H1 (cell line): ENCODE measurements at regions not wholly inside any gene's neighbourhood (a gene's known extent, or its start where the extent isn't known, plus 50 kb on each side); places are given as distances from the start of the nearest gene placed in this dataset.

ENCODE experiments used
- CTCF ChIA-PET: fragments of 300-600 bp; sonication (Branson Sonifier 250); formaldehyde crosslinking; loops from one replicate; lab custom pipeline; 2021; ENCODE audit not compliant: partially characterized antibody; lab: Charles Lee
- POLR2A ChIA-PET: fragments of 300-600 bp; sonication (Branson Sonifier 250); formaldehyde crosslinking; loops from one replicate; lab custom pipeline; 2021; ENCODE audit warnings: inconsistent platforms; ENCODE audit not compliant: partially characterized antibody; lab: Charles Lee
- DNase-seq, 2 experiments: peaks; one replicate each; pipeline versions ENCODE4 v3.0.0 to v3.0.0-alpha.2; 2010 to 2022; ENCODE audit warnings: low spot score in 2 of 2, low read depth in 1 of 2, mixed read lengths in 1 of 2
- FAIRE-seq: peaks from 2 replicates; lab custom pipeline; 2011; peaks lifted over from hg19 to GRCh38; lab: Jason Lieb, UNC
- H2AFZ ChIP-seq: 2 replicates; pipeline ENCODE4 v1.8.1; 2012; ENCODE audit warnings: low read length, inconsistent platforms
- H2AK5ac ChIP-seq: 2 replicates; pipeline ENCODE4 v1.6.1; 2013; ENCODE audit warnings: low read depth, low read length
- H2BK120ac ChIP-seq: replicated peaks from 2 replicates; pipeline ENCODE3; 2013; ENCODE audit warnings: low read depth, low read length, inconsistent platforms
- H2BK12ac ChIP-seq: 2 replicates; pipeline ENCODE4 v1.6.1; 2013; ENCODE audit warnings: low read depth, low read length
- H2BK15ac ChIP-seq: 2 replicates; pipeline ENCODE4 v1.6.1; 2013; ENCODE audit warnings: low read length
- H2BK20ac ChIP-seq: 2 replicates; pipeline ENCODE4 v1.6.1; 2013; ENCODE audit warnings: low read length
- H2BK5ac ChIP-seq: 2 replicates; pipeline ENCODE4 v1.6.1; 2013; ENCODE audit warnings: low read depth, low read length
- H3K14ac ChIP-seq: 2 replicates; pipeline ENCODE4 v1.6.1; 2013; ENCODE audit warnings: inconsistent platforms; ENCODE audit not compliant: insufficient read length
- H3K18ac ChIP-seq: 2 replicates; pipeline ENCODE4 v1.6.1; 2013; ENCODE audit warnings: low read length; ENCODE audit errors: extremely low read depth
- H3K23ac ChIP-seq: 2 replicates; pipeline ENCODE4 v1.6.1; 2013; ENCODE audit warnings: inconsistent platforms; ENCODE audit not compliant: insufficient read length
- H3K23me2 ChIP-seq: 2 replicates; pipeline ENCODE4 v1.6.1; 2013; ENCODE audit warnings: low read depth, low read length
- H3K27ac ChIP-seq: 2 replicates; pipeline ENCODE4 v1.6.1; 2011; ENCODE audit warnings: low read depth, low read length, inconsistent platforms
- H3K27me3 ChIP-seq, 4 experiments: replicated peaks in 1 of 4; 1 replicate in 1 of 4; 2 replicates in 3 of 4; pipeline versions ENCODE4 v1.6.1 to v1.8.1; 2011 to 2013; ENCODE audit warnings: low read length in 3 of 4, mild to moderate bottlenecking in 3 of 4, inconsistent platforms in 2 of 4, mixed read lengths in 2 of 4, moderate library complexity in 1 of 4; ENCODE audit not compliant: control insufficient read depth in 3 of 4, insufficient read depth in 3 of 4; ENCODE audit errors: extremely low read depth in 1 of 4
- H3K36me3 ChIP-seq, 4 experiments: 2 replicates each; pipeline versions ENCODE4 v1.6.1 to v1.8.1; 2011 to 2013; ENCODE audit warnings: mild to moderate bottlenecking in 4 of 4, low read length in 3 of 4, moderate library complexity in 2 of 4, control low read depth in 1 of 4, inconsistent platforms in 1 of 4; ENCODE audit not compliant: insufficient read depth in 4 of 4, control insufficient read depth in 2 of 4
- H3K4ac ChIP-seq: replicated peaks from 2 replicates; pipeline ENCODE3; 2013; ENCODE audit warnings: low read length, low read depth, mixed read lengths, inconsistent platforms; ENCODE audit not compliant: insufficient read length
- H3K4me1 ChIP-seq, 4 experiments: replicated peaks in 1 of 4; 1 replicate in 1 of 4; 2 replicates in 3 of 4; pipeline versions ENCODE4 v1.6.1 to v1.8.1; 2011 to 2013; ENCODE audit warnings: low read length in 3 of 4, inconsistent platforms in 2 of 4, mixed read lengths in 1 of 4; ENCODE audit not compliant: insufficient read depth in 4 of 4, control insufficient read depth in 3 of 4
- H3K4me2 ChIP-seq, 2 experiments: 2 replicates each; pipeline versions ENCODE4 v1.6.1 to v1.8.1; 2011 to 2013; ENCODE audit warnings: low read depth in 2 of 2, low read length in 2 of 2, control low read depth in 1 of 2, inconsistent platforms in 1 of 2, mild to moderate bottlenecking in 1 of 2; ENCODE audit not compliant: insufficient read depth in 1 of 2
- H3K4me3 ChIP-seq, 4 experiments: fragments of 200-600, 300-600 bp in 1 of 4; sonication (generic), shearing (Covaris generic), sonication (Bioruptor Twin) in 1 of 4; 2 replicates each; pipeline versions ENCODE4 v1.5.1 to v1.8.1; 2011 to 2016; ENCODE audit warnings: low read length in 4 of 4, low read depth in 3 of 4, control low read depth in 2 of 4, inconsistent platforms in 2 of 4, mild to moderate bottlenecking in 2 of 4, mixed read lengths in 1 of 4, moderate library complexity in 1 of 4; ENCODE audit not compliant: insufficient read depth in 2 of 4; ENCODE audit errors: extremely low read depth in 1 of 4
- H3K56ac ChIP-seq: replicated peaks from 2 replicates; pipeline ENCODE3; 2013; ENCODE audit warnings: low read depth, mild to moderate bottlenecking, mixed read lengths, low read length, inconsistent platforms; ENCODE audit not compliant: insufficient read length
- H3K79me1 ChIP-seq: 2 replicates; pipeline ENCODE4 v1.6.1; 2013; ENCODE audit warnings: low read depth, low read length, control low read depth
- H3K79me2 ChIP-seq, 2 experiments: 2 replicates each; pipeline versions ENCODE4 v1.6.1 to v1.8.1; 2012 to 2013; ENCODE audit warnings: low read length in 2 of 2, mild to moderate bottlenecking in 2 of 2, inconsistent platforms in 1 of 2; ENCODE audit not compliant: insufficient read depth in 2 of 2, control insufficient read depth in 1 of 2
- H3K9ac ChIP-seq, 4 experiments: replicated peaks in 1 of 4; 1 replicate in 1 of 4; 2 replicates in 3 of 4; pipeline versions ENCODE4 v1.6.1 to v1.8.1; 2011 to 2013; ENCODE audit warnings: low read depth in 3 of 4, low read length in 3 of 4, control low read depth in 2 of 4, mild to moderate bottlenecking in 2 of 4, moderate library complexity in 2 of 4, inconsistent platforms in 1 of 4; ENCODE audit errors: extremely low read depth in 1 of 4
- H3K9me3 ChIP-seq, 2 experiments: 2 replicates each; pipeline versions ENCODE4 v1.6.1 to v1.8.1; 2012 to 2013; ENCODE audit warnings: mild to moderate bottlenecking in 2 of 2, moderate library complexity in 2 of 2, control low read depth in 1 of 2, inconsistent platforms in 1 of 2, low read depth in 1 of 2, low read length in 1 of 2, mixed read lengths in 1 of 2; ENCODE audit not compliant: insufficient read depth in 2 of 2
- H4K20me1 ChIP-seq, 2 experiments: replicated peaks in 1 of 2; 2 replicates each; pipeline versions ENCODE3 to v1.8.1; 2011 to 2013; ENCODE audit warnings: inconsistent platforms in 2 of 2, low read length in 2 of 2, mild to moderate bottlenecking in 1 of 2; ENCODE audit not compliant: insufficient read depth in 2 of 2, control insufficient read depth in 1 of 2
- H4K5ac ChIP-seq: 2 replicates; pipeline ENCODE4 v1.6.1; 2013; ENCODE audit warnings: low read length, low read depth, mixed read lengths, inconsistent platforms; ENCODE audit not compliant: insufficient read length
- H4K8ac ChIP-seq: 2 replicates; pipeline ENCODE4 v1.8.0; 2013; ENCODE audit warnings: mild to moderate bottlenecking, moderate library complexity, low read length, inconsistent platforms; ENCODE audit not compliant: insufficient read depth; ENCODE audit errors: extremely low read depth
- H4K91ac ChIP-seq: replicated peaks from 2 replicates; pipeline ENCODE3; 2013; ENCODE audit warnings: low read length, mixed read lengths, inconsistent platforms; ENCODE audit not compliant: insufficient read length
- BACH1 ChIP-seq: IDR thresholded peaks from 2 replicates; pipeline ENCODE4 v1.6.1; 2012; ENCODE audit warnings: low read length, improper control_type of control experiment
- CTCF ChIP-seq, 3 experiments: IDR thresholded peaks; 1 replicate in 2 of 3; 2 replicates in 1 of 3; pipeline versions ENCODE4 v1.5.1 to v1.6.1; 2011; ENCODE audit warnings: low read length in 3 of 3, mild to moderate bottlenecking in 3 of 3, inconsistent platforms in 2 of 3, low read depth in 1 of 3, moderate library complexity in 1 of 3; ENCODE audit not compliant: insufficient read depth in 1 of 3; ENCODE audit errors: control extremely low read depth in 1 of 3
- JUN ChIP-seq: IDR thresholded peaks from 2 replicates; pipeline ENCODE4 v1.6.1; 2011; ENCODE audit warnings: low read depth, mild to moderate bottlenecking, improper control_type of control experiment, low read length
- POLR2AphosphoS5 ChIP-seq: IDR thresholded peaks from 2 replicates; pipeline ENCODE4 v1.6.1; 2011; ENCODE audit warnings: low read depth, low read length
- POU5F1 ChIP-seq: IDR thresholded peaks from 2 replicates; pipeline ENCODE4 v1.6.1; 2011; ENCODE audit warnings: low read depth, mild to moderate bottlenecking, low read length, moderate library complexity
- RAD21 ChIP-seq, 2 experiments: IDR thresholded peaks in 1 of 2; conservative IDR thresholded peaks in 1 of 2; 2 replicates each; pipeline ENCODE4 v1.6.1; 2011; ENCODE audit warnings: low read depth in 2 of 2, low read length in 2 of 2, improper control_type of control experiment in 1 of 2, inconsistent platforms in 1 of 2, mild to moderate bottlenecking in 1 of 2, moderate library complexity in 1 of 2
- RXRA ChIP-seq: IDR thresholded peaks from 2 replicates; pipeline ENCODE4 v1.6.1; 2011; ENCODE audit warnings: low read depth, mild to moderate bottlenecking, low read length, moderate library complexity; ENCODE audit not compliant: insufficient read depth
- SIRT6 ChIP-seq: IDR thresholded peaks from one replicate; pipeline ENCODE4 v1.7.1; 2012; ENCODE audit warnings: low read length, inconsistent platforms
- TAF7 ChIP-seq: optimal IDR thresholded peaks from 2 replicates; pipeline ENCODE3; 2011; ENCODE audit warnings: low read depth, mild to moderate bottlenecking, inconsistent platforms, low read length, moderate library complexity, borderline replicate concordance
- TBP ChIP-seq: IDR thresholded peaks from 2 replicates; pipeline ENCODE4 v1.6.1; 2011; ENCODE audit warnings: low read depth, low read length, improper control_type of control experiment
- WGBS, 2 experiments: shearing (Covaris generic) in 1 of 2; methylation state at CpG; one replicate each; pipeline versions ENCODE4 v1.1.6 to v1.1.7; 2013 to 2015; ENCODE audit warnings: low lambda C conversion rate in 2 of 2, mixed read lengths in 2 of 2, inconsistent platforms in 1 of 2, low coverage in 1 of 2, missing lambda C conversion rate in 1 of 2; ENCODE audit not compliant: insufficient replicate concordance in 2 of 2, insufficient coverage in 1 of 2, insufficient read length in 1 of 2; ENCODE audit errors: extremely low coverage in 1 of 2, missing lambda C conversion rate in 1 of 2; 5-methylcytosine and 5-hydroxymethylcytosine counted together

GRCh38 chr4:152243206-152243605, 292.7 kb downstream of the FBXW7 start:
- CTCF ChIA-PET = interaction anchor here (0.6 to 0.9 kb wide), 2 partner anchors 9 to 63 kb away, joined by 3 read pairs; no protein-coding TSS in a partner anchor
- no peak overlapping the region for H2BK5ac ChIP-seq
- no peak overlapping the region for H2AK5ac ChIP-seq
- no peak overlapping the region for H4K5ac ChIP-seq
- no peak overlapping the region for H2BK20ac ChIP-seq
- no peaks in the 10 kb centered on the region for H3K79me2 ChIP-seq
- H3K9me3 ChIP-seq = no peaks in the 10 kb centered on the region
- no peaks in the 10 kb centered on the region for H3K79me1 ChIP-seq
- no peak overlapping the region for H3K4me3 ChIP-seq
- DNase-seq (no peak), FAIRE-seq (no peak)
- POLR2A ChIA-PET = interaction anchor here (0.8 kb wide), 1 partner anchor 15 kb away, joined by 3 read pairs; no protein-coding TSS in a partner anchor
- no peaks in the 10 kb centered on the region for H4K20me1 ChIP-seq
- peak overlapping the region; percentile 60; the same call in 1 of the 2 replicates for H2AFZ ChIP-seq
- H3K18ac ChIP-seq = no peak overlapping the region
- H4K91ac ChIP-seq = no peak overlapping the region
- H2BK12ac ChIP-seq = no peak overlapping the region; the same call in 1 of the 2 replicates
- H2BK120ac ChIP-seq = no peak overlapping the region
- no peaks in the 10 kb centered on the region for H3K36me3 ChIP-seq
- no peak overlapping the region for H4K8ac ChIP-seq
- no peaks in the 10 kb centered on the region for H3K4me1 ChIP-seq
- H3K23me2 ChIP-seq = no peaks in the 10 kb centered on the region
- no peaks in the 10 kb centered on the region for H3K27me3 ChIP-seq
- H3K4me2 ChIP-seq = no peak overlapping the region
- H3K14ac ChIP-seq = no peak overlapping the region
- no peak overlapping the region for H3K4ac ChIP-seq
- no peak overlapping the region for H2BK15ac ChIP-seq
- 83% methylated on average over 2 of the region's 2 CpGs; no CpG with 5 or more reads in 1 of the 2 experiments for WGBS, 2 experiments
- H3K9ac ChIP-seq = no peak overlapping the region
- H3K27ac ChIP-seq = no peak overlapping the region
- no peak overlapping the region for H3K23ac ChIP-seq
- no peak overlapping the region for H3K56ac ChIP-seq
- TF ChIP-seq TAF7 (no peak), RAD21 (IDR thresholded peaks at IDR 0.05 in 1 of 2, conservative IDR thresholded peaks at IDR 0.05 in 1 of 2; ENCODE audit: low read depth in 2 of 2, low read length in 2 of 2) (no peak), BACH1 (no peak), POLR2AphosphoS5 (no peak), SIRT6 (no peak), JUN (no peak), POU5F1 (no peak), RXRA (no peak), TBP (no peak), CTCF (IDR thresholded peaks at IDR 0.05; ENCODE audit: control extremely low read depth in 1 of 3, insufficient read depth in 1 of 3, low read depth in 1 of 3, low read length in 3 of 3) (no peak)
